ENCODE measurements at regions not wholly inside any gene's neighbourhood (a gene's known extent, or its start where the extent isn't known, plus 50 kb on each side); places are given as distances from the start of the nearest gene placed in this dataset.

- ChIA-PET CTCF (interaction anchor here (1.3 kb wide), 1 partner anchor 62 kb away, joined by 3 read pairs; no protein-coding TSS in a partner anchor), POLR2A (no interaction called here)
- Histone ChIP-seq H3K27ac (ENCODE audit: insufficient read depth, low read depth, low read length) (no peak overlapping the region), H2AFZ (ENCODE audit: low read depth, low read length) (no peak overlapping the region), H4K20me1 (replicated peaks; ENCODE audit: control insufficient read depth, extremely low read depth, insufficient read depth, low read length) (no peaks in the 10 kb centered on the region), H3K79me2 (ENCODE audit: control insufficient read depth, insufficient read depth, low read length) (no peaks in the 10 kb centered on the region), H3K4me2 (ENCODE audit: insufficient read depth, low read length) (no peak overlapping the region), H3K27me3 (ENCODE audit: control insufficient read depth in 2 of 2, insufficient read depth in 2 of 2, low read length in 2 of 2) (no peaks in the 10 kb centered on the region), H3K4me1 (ENCODE audit: control insufficient read depth, extremely low read depth, insufficient read depth, low read length) (no peaks in the 10 kb centered on the region), H3K9me3 (replicated peaks; ENCODE audit: control insufficient read depth, insufficient read depth, low read length) (no peaks in the 10 kb centered on the region), H3K36me3 (ENCODE audit: control insufficient read depth in 2 of 2, extremely low read depth in 1 of 2, insufficient read depth in 2 of 2, low read length in 2 of 2) (no peaks in the 10 kb centered on the region), H3K4me3 (replicated peaks in 1 of 3; ENCODE audit: insufficient read depth in 1 of 3, low read depth in 1 of 3, low read length in 3 of 3) (no peak overlapping the region), H3K9ac (replicated peaks; ENCODE audit: extremely low read depth, insufficient read depth, low read length) (no peak overlapping the region), H3K9me1 (replicated peaks; ENCODE audit: control insufficient read depth, extremely low read depth, insufficient read depth, low read length) (no peaks in the 10 kb centered on the region)
- intact Hi-C loops (cut with micrococcal nuclease) (no loop called here), dilution Hi-C loops (cut with MboI; ENCODE audit: extremely low pct_ligation_motif_present, low sequenced_read_pairs) (no loop called here)
- DNase-seq (ENCODE audit: low read depth, low spot score) (no peak), FAIRE-seq (no peak)
- no TSS peak for BruUV-seq (replicated peaks)
- TF ChIP-seq JUN (IDR thresholded peaks at IDR 0.05; ENCODE audit: borderline replicate concordance, insufficient read depth, insufficient read length, low read depth) (no peak), EZH2 (IDR thresholded peaks at IDR 0.05; ENCODE audit: borderline replicate concordance, low read depth, low read length, severe bottlenecking) (no peak), GATA2 (IDR thresholded peaks at IDR 0.05; ENCODE audit: insufficient read depth, insufficient read length, low read depth, low read length) (no peak), POLR2AphosphoS5 (IDR thresholded peaks at IDR 0.05; ENCODE audit: insufficient read depth, low read depth, low read length) (no peak), FOS (IDR thresholded peaks at IDR 0.05; ENCODE audit: borderline replicate concordance, insufficient read depth, low read length) (no peak), MAX (IDR thresholded peaks at IDR 0.05; ENCODE audit: insufficient read depth, insufficient read length) (no peak), POLR2A (IDR thresholded peaks at IDR 0.05; ENCODE audit: low read depth, low read length) (no peak), MYC (IDR thresholded peaks at IDR 0.05; ENCODE audit: low read depth, low read length) (no peak), CTCF (IDR thresholded peaks at IDR 0.05; ENCODE audit: extremely low read depth in 1 of 2, insufficient read depth in 1 of 2, low read depth in 1 of 2, low read length in 2 of 2) (no peak)
Observed at GRCh38 chr13:107395927-107396662, 819.2 kb downstream of the LIG4 start.
